HEK293 (cell line): ENCODE measurements at regions not wholly inside any gene's neighbourhood (a gene's known extent, or its start where the extent isn't known, plus 50 kb on each side); places are given as distances from the start of the nearest gene placed in this dataset.
A peak's percentile ranks its signal among the peaks of the same experiment; 100 is the strongest.

Source experiments
- CTCF ChIA-PET: fragments of 350-600 bp; formaldehyde crosslinking; extraction: SDS; loops from one replicate; lab custom pipeline; 2021; ENCODE audit warnings: antibody characterized with exemption; lab: Yijun Ruan, JAX
- POLR2A ChIA-PET: fragments of 300-600 bp; formaldehyde crosslinking; extraction: SDS; loops from one replicate; lab custom pipeline; 2020; ENCODE audit warnings: antibody characterized with exemption, inconsistent platforms; lab: Yijun Ruan, JAX
- H3K27ac ChIP-seq: fragments of 200-500 bp; sonication (Bioruptor generic); 2 replicates; pipeline ENCODE4 v1.5.1; 2014; ENCODE audit warnings: low read depth, low read length, control low read depth, inconsistent platforms; ENCODE audit errors: extremely low read depth
- H3K36me3 ChIP-seq, 2 experiments: fragments of 200-500 bp in 1 of 2; sonication (Bioruptor generic) in 1 of 2; 1 replicate in 1 of 2; 2 replicates in 1 of 2; pipeline ENCODE4 v1.5.1; 2014 to 2017; ENCODE audit warnings: inconsistent platforms in 2 of 2, low read length in 2 of 2; ENCODE audit not compliant: control insufficient read depth in 2 of 2, insufficient read depth in 1 of 2
- H3K4me1 ChIP-seq: fragments of 200-500 bp; sonication (Bioruptor generic); 2 replicates; pipeline ENCODE4 v1.5.1; 2014; ENCODE audit warnings: mild to moderate bottlenecking, low read length, inconsistent platforms; ENCODE audit not compliant: control insufficient read depth, insufficient read depth
- H3K4me3 ChIP-seq: 2 replicates; pipeline ENCODE4 v1.5.1; 2011; ENCODE audit warnings: low read depth, mild to moderate bottlenecking, control low read depth, low read length, moderate library complexity
- H3K9me3 ChIP-seq: fragments of 200-500 bp; sonication (Bioruptor generic); 2 replicates; pipeline ENCODE4 v1.5.1; 2014; ENCODE audit warnings: low read depth, low read length, inconsistent platforms; ENCODE audit not compliant: control insufficient read depth, insufficient read depth
- BCL11B ChIP-seq: fragments of 450-650 bp; formaldehyde crosslinking; IDR thresholded peaks from 2 replicates; pipeline ENCODE4 v1.5.1; 2016; ENCODE audit warnings: low read depth, missing biosample characterization, missing genetic modification characterization
- EGR2 ChIP-seq: fragments of 450-650 bp; formaldehyde crosslinking; IDR thresholded peaks from 2 replicates; pipeline ENCODE4 v1.5.1; 2016; ENCODE audit warnings: low read depth, missing biosample characterization, missing genetic modification characterization
- KLF1 ChIP-seq: fragments of 450-650 bp; formaldehyde crosslinking; IDR thresholded peaks from 2 replicates; pipeline ENCODE4 v1.5.1; 2016; ENCODE audit warnings: missing biosample characterization, missing genetic modification characterization
- KLF9 ChIP-seq: fragments of 450-650 bp; formaldehyde crosslinking; IDR thresholded peaks from 2 replicates; pipeline ENCODE4 v1.5.1; 2016; ENCODE audit warnings: missing biosample characterization, missing genetic modification characterization, low read depth
- MEIS1 ChIP-seq: sonication (generic); formaldehyde crosslinking; IDR thresholded peaks from 2 replicates; pipeline ENCODE4 v1.8.1; 2022; ENCODE audit warnings: missing genetic modification reagents, mild to moderate bottlenecking, borderline replicate concordance
- PRDM1 ChIP-seq: fragments of 450-650 bp; formaldehyde crosslinking; IDR thresholded peaks from 2 replicates; pipeline ENCODE4; 2016; ENCODE audit warnings: missing biosample characterization, missing genetic modification characterization
- RBAK ChIP-seq: fragments of 450-650 bp; formaldehyde crosslinking; IDR thresholded peaks from 2 replicates; pipeline ENCODE4 v1.5.1; 2016; ENCODE audit warnings: missing biosample characterization, missing genetic modification characterization
- SCRT2 ChIP-seq: fragments of 450-650 bp; formaldehyde crosslinking; IDR thresholded peaks from 2 replicates; pipeline ENCODE4 v1.5.1; 2016; ENCODE audit warnings: missing biosample characterization, missing genetic modification characterization
- SETDB1 ChIP-seq: IDR thresholded peaks from one replicate; pipeline ENCODE4 v1.6.1; 2017; ENCODE audit warnings: mild to moderate bottlenecking, low read length, moderate library complexity, mixed read lengths; ENCODE audit not compliant: insufficient read length
- SP7 ChIP-seq: fragments of 450-650 bp; formaldehyde crosslinking; IDR thresholded peaks from 2 replicates; pipeline ENCODE4 v1.5.1; 2016; ENCODE audit warnings: missing biosample characterization, missing genetic modification characterization
- ZBTB17 ChIP-seq: fragments of 450-650 bp; formaldehyde crosslinking; IDR thresholded peaks from 2 replicates; pipeline ENCODE4 v1.5.1; 2016; ENCODE audit warnings: missing biosample characterization, missing genetic modification characterization
- ZBTB21 ChIP-seq: fragments of 450-650 bp; formaldehyde crosslinking; IDR thresholded peaks from 2 replicates; pipeline ENCODE4 v1.5.1; 2017; ENCODE audit warnings: missing biosample characterization, missing genetic modification characterization
- ZFHX2 ChIP-seq: fragments of 450-650 bp; formaldehyde crosslinking; conservative IDR thresholded peaks from 2 replicates; pipeline ENCODE4 v1.5.1; 2016; ENCODE audit warnings: missing biosample characterization, missing genetic modification characterization
- ZNF2 ChIP-seq: fragments of 450-650 bp; formaldehyde crosslinking; IDR thresholded peaks from 2 replicates; pipeline ENCODE4 v1.5.1; 2016; ENCODE audit warnings: missing biosample characterization, missing genetic modification characterization
- ZNF214 ChIP-seq: fragments of 450-650 bp; formaldehyde crosslinking; IDR thresholded peaks from 2 replicates; pipeline ENCODE4 v1.5.1; 2017; ENCODE audit warnings: missing biosample characterization, mild to moderate bottlenecking, missing genetic modification characterization, borderline replicate concordance
- ZNF529 ChIP-seq: fragments of 450-650 bp; formaldehyde crosslinking; IDR thresholded peaks from 2 replicates; pipeline ENCODE4 v1.5.1; 2017; ENCODE audit warnings: missing genetic modification characterization, missing biosample characterization; ENCODE audit not compliant: insufficient replicate concordance
- ZNF571 ChIP-seq: fragments of 450-650 bp; formaldehyde crosslinking; IDR thresholded peaks from 2 replicates; pipeline ENCODE4 v1.5.0; 2017; ENCODE audit warnings: missing biosample characterization, missing genetic modification characterization
- ZNF664 ChIP-seq: fragments of 450-650 bp; formaldehyde crosslinking; IDR thresholded peaks from 2 replicates; pipeline ENCODE4 v1.5.1; 2016; ENCODE audit warnings: missing biosample characterization, missing genetic modification characterization
- ZNF792 ChIP-seq: fragments of 450-650 bp; formaldehyde crosslinking; IDR thresholded peaks from 2 replicates; pipeline ENCODE4 v1.5.1; 2016; ENCODE audit warnings: missing biosample characterization, missing genetic modification characterization
- ZSCAN23 ChIP-seq: fragments of 450-650 bp; formaldehyde crosslinking; IDR thresholded peaks from 2 replicates; pipeline ENCODE4 v1.5.1; 2016; ENCODE audit warnings: missing biosample characterization, missing genetic modification characterization
- TF ChIP-seq, protein P1 (sequence below): fragments of 450-650 bp; formaldehyde crosslinking; conservative IDR thresholded peaks from 2 replicates; pipeline ENCODE4 v1.5.1; 2016; ENCODE audit warnings: low read depth, missing biosample characterization, missing genetic modification characterization
- TF ChIP-seq, protein P2 (sequence below): IDR thresholded peaks from 2 replicates; pipeline ENCODE4 v1.6.1; 2011; ENCODE audit warnings: mild to moderate bottlenecking, low read depth, low read length, borderline replicate concordance
- TF ChIP-seq, protein P3 (sequence below): fragments of 450-650 bp; formaldehyde crosslinking; IDR thresholded peaks from 2 replicates; pipeline ENCODE4 v1.5.1; 2016; ENCODE audit warnings: missing biosample characterization, missing genetic modification characterization

DNA sequence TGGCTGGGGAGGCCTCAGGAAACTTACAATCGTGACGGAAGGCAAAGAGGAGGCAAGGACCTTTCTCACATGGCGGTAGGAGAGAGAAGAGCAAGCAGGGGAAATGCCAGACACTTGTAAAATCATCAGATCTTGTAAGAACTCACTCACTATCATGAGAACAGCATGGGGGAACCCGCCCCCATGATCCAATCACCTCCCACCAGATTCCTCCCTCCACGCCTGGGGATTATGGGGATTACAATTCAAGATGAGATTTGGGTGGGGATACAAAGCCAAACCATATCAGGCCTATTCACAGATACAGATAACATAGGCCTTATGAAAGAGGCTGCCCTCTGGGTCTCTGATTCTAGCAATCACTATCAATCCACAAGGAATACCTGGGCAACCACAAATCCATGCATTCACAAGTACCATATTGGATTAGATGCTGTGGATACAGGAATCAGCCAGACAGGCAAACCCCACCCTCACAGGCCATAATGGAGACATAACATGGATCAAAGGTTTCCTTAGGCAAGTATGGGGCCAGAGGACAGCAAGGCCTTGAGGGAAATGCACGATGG is 284.9 kb downstream of the SOX9 start:
- CTCF ChIA-PET = interaction anchor here (1.0 kb wide), 1 partner anchor 151 kb away, joined by 4 read pairs; no protein-coding TSS in a partner anchor
- no peaks in the 10 kb centered on the region for H3K9me3 ChIP-seq

DNA sequence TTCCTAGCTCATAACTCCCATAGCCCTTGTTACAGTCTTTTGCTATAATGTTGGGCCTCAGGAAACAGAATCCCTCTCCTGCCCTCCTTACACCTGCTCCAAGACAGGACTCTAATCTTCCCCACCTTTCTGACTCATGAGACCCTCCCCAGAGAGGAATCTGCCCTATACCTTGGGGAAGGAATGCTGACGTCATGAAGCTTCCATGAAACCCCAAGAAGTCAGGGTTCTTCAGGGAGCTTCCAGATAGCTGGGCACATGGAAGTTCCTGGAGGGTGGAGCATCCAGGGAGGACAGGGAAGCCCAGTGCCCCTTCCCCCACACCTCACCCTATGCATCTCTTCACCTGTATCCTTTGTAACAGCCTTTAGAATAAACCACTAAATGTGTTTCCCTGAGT is 285.7 kb downstream of the SOX9 start:
- H3K9me3 ChIP-seq = no peaks in the 10 kb centered on the region
- H3K27ac ChIP-seq = no peak overlapping the region
- peaks cover 8% of the 10 kb centered on the region for H3K4me1 ChIP-seq
- H3K36me3 ChIP-seq = peaks cover 0 to 3% of the 10 kb centered on the region in 2 experiments; a peak in 1 of 3 replicates
- TF ChIP-seq KLF1 (tag by site-specific recombination) (0 out of 2 replicates have a peak, but pooled peaks have one; percentile 11), ZNF571 (tag by site-specific recombination) (no peak)
- CTCF ChIA-PET = interaction anchor here (0.6 to 1.0 kb wide), 3 partner anchors 30 to 275 kb away, joined by 3 to 4 read pairs (median 3); no protein-coding TSS in a partner anchor
- no peak overlapping the region for H3K4me3 ChIP-seq
- POLR2A ChIA-PET = interaction anchor here (0.6 to 2.5 kb wide), 4 partner anchors 15 to 285 kb away, joined by 3 to 12 read pairs (median 4); partner anchors contain the start of gene SOX9

More for the DNA sequence above, 284.9 kb downstream of the SOX9 start:
- POLR2A ChIA-PET = interaction anchor here (2.5 kb wide), 1 partner anchor 285 kb away, joined by 12 read pairs; the partner anchor contains the start of gene SOX9
- peaks cover 8% of the 10 kb centered on the region for H3K4me1 ChIP-seq
- no peak overlapping the region for H3K27ac ChIP-seq
- no peak overlapping the region for H3K4me3 ChIP-seq
- peaks cover 0 to 3% of the 10 kb centered on the region in 2 experiments; a peak in 1 of 3 replicates for H3K36me3 ChIP-seq
- TF ChIP-seq EGR2 (tag by site-specific recombination) (peak; percentile 60; the same call in 1 of the 2 replicates), SP7 (tag by site-specific recombination) (0 out of 2 replicates have a peak, but pooled peaks have one; percentile 15), ZNF2 (no peak), ZBTB21 (tag by site-specific recombination) (no peak), SCRT2 (tag by site-specific recombination) (no peak), ZFHX2 (tag by site-specific recombination) (peak; percentile 75), RBAK (tag by site-specific recombination) (no peak), PRDM1 (tag by site-specific recombination) (no peak), ZBTB17 (tag by site-specific recombination) (no peak)
- TF ChIP-seq, protein P1, sequence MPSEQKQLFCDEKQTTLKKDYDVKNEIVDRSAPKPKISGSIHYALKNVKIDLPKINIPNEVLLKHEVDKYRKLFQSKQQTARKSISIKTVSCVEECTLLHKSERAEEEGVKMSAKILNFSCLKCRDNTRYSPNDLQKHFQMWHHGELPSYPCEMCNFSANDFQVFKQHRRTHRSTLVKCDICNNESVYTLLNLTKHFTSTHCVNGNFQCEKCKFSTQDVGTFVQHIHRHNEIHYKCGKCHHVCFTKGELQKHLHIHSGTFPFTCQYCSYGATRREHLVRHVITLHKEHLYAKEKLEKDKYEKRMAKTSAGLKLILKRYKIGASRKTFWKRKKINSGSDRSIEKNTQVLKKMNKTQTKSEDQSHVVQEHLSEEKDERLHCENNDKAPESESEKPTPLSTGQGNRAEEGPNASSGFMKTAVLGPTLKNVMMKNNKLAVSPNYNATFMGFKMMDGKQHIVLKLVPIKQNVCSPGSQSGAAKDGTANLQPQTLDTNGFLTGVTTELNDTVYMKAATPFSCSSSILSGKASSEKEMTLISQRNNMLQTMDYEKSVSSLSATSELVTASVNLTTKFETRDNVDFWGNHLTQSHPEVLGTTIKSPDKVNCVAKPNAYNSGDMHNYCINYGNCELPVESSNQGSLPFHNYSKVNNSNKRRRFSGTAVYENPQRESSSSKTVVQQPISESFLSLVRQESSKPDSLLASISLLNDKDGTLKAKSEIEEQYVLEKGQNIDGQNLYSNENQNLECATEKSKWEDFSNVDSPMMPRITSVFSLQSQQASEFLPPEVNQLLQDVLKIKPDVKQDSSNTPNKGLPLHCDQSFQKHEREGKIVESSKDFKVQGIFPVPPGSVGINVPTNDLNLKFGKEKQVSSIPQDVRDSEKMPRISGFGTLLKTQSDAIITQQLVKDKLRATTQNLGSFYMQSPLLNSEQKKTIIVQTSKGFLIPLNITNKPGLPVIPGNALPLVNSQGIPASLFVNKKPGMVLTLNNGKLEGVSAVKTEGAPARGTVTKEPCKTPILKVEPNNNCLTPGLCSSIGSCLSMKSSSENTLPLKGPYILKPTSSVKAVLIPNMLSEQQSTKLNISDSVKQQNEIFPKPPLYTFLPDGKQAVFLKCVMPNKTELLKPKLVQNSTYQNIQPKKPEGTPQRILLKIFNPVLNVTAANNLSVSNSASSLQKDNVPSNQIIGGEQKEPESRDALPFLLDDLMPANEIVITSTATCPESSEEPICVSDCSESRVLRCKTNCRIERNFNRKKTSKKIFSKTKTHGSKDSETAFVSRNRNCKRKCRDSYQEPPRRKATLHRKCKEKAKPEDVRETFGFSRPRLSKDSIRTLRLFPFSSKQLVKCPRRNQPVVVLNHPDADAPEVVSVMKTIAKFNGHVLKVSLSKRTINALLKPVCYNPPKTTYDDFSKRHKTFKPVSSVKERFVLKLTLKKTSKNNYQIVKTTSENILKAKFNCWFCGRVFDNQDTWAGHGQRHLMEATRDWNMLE (tag by site-specific recombination) = no peak
- TF ChIP-seq, protein P2, sequence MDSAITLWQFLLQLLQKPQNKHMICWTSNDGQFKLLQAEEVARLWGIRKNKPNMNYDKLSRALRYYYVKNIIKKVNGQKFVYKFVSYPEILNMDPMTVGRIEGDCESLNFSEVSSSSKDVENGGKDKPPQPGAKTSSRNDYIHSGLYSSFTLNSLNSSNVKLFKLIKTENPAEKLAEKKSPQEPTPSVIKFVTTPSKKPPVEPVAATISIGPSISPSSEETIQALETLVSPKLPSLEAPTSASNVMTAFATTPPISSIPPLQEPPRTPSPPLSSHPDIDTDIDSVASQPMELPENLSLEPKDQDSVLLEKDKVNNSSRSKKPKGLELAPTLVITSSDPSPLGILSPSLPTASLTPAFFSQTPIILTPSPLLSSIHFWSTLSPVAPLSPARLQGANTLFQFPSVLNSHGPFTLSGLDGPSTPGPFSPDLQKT = no peak

DNA sequence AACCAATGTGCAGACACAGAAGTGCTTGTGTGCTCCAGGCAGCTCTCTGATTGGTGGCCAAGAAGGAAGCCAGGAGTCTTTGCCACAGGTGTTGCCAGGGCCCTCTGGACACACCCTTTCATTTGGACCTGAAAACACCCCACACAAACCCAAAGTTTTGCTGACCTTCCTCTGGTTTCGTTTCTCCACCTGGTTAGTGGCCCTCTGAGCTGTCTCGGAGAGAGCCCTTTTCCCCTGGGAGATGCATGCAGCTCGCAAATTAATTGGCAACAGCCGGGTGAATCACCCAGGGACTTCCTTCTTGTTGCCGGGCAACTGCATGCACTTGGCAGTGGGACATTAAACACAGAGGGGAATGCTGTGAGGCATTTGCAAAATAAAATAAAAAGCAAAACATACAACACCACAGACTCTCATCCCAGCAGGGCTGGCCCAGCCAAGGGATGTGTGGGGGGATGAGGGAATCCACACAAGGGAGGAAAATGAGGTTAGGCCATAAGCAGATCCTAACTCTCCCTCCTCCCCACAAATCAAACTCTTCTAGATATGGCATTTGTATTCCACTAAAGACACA is 286.6 kb downstream of the SOX9 start:
- POLR2A ChIA-PET = interaction anchor here (1.1 to 2.5 kb wide), 3 partner anchors 14 to 286 kb away, joined by 3 to 12 read pairs (median 4); partner anchors contain the start of gene SOX9
- H3K36me3 ChIP-seq = peaks cover 0 to 3% of the 10 kb centered on the region in 2 experiments; a peak in 1 of 3 replicates
- no peaks in the 10 kb centered on the region for H3K9me3 ChIP-seq
- peaks cover 8% of the 10 kb centered on the region for H3K4me1 ChIP-seq
- CTCF ChIA-PET = interaction anchor here (0.7 kb wide), 1 partner anchor 56 kb away, joined by 5 read pairs; no protein-coding TSS in a partner anchor
- peak overlapping the region; percentile 42 for H3K27ac ChIP-seq
- no peak overlapping the region for H3K4me3 ChIP-seq
- TF ChIP-seq MEIS1 (CRISPR knock-in tag) (no peak), SETDB1 (no peak), BCL11B (tag by site-specific recombination) (no peak), ZNF792 (no peak), ZNF664 (tag by site-specific recombination) (no peak), KLF9 (tag by site-specific recombination) (no peak), ZNF529 (tag by site-specific recombination) (no peak), ZSCAN23 (tag by site-specific recombination) (0 out of 2 replicates have a peak, but pooled peaks have one; percentile 54), ZNF214 (tag by site-specific recombination) (no peak)
- TF ChIP-seq, protein P3, sequence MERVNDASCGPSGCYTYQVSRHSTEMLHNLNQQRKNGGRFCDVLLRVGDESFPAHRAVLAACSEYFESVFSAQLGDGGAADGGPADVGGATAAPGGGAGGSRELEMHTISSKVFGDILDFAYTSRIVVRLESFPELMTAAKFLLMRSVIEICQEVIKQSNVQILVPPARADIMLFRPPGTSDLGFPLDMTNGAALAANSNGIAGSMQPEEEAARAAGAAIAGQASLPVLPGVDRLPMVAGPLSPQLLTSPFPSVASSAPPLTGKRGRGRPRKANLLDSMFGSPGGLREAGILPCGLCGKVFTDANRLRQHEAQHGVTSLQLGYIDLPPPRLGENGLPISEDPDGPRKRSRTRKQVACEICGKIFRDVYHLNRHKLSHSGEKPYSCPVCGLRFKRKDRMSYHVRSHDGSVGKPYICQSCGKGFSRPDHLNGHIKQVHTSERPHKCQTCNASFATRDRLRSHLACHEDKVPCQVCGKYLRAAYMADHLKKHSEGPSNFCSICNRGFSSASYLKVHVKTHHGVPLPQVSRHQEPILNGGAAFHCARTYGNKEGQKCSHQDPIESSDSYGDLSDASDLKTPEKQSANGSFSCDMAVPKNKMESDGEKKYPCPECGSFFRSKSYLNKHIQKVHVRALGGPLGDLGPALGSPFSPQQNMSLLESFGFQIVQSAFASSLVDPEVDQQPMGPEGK (tag by site-specific recombination) = peak; percentile 60
